Kidney epithelial cell (primary cell): ENCODE measurements at regions not wholly inside any gene's neighbourhood (a gene's known extent, or its start where the extent isn't known, plus 50 kb on each side); places are given as distances from the start of the nearest gene placed in this dataset.

ENCODE experiments used
- DNase-seq: peaks from one replicate; pipeline ENCODE4 v3.0.0-alpha.2; 2010; ENCODE audit warnings: low read depth
- H3K27me3 ChIP-seq: 2 replicates; pipeline ENCODE4 v1.6.0; 2011; ENCODE audit warnings: low read length; ENCODE audit not compliant: control insufficient read depth, insufficient read depth
- H3K36me3 ChIP-seq: 2 replicates; pipeline ENCODE4 v1.5.1; 2011; ENCODE audit warnings: low read length; ENCODE audit not compliant: control insufficient read depth, insufficient read depth
- H3K4me3 ChIP-seq: 2 replicates; pipeline ENCODE4 v1.5.1; 2011; ENCODE audit warnings: low read depth, mild to moderate bottlenecking, control low read depth, low read length
- CTCF ChIP-seq: IDR thresholded peaks from 2 replicates; pipeline ENCODE4 v1.5.1; 2011; ENCODE audit warnings: mild to moderate bottlenecking, moderate library complexity, low read length, control low read depth, inconsistent platforms; ENCODE audit not compliant: insufficient read depth, poor library complexity, severe bottlenecking

DNA sequence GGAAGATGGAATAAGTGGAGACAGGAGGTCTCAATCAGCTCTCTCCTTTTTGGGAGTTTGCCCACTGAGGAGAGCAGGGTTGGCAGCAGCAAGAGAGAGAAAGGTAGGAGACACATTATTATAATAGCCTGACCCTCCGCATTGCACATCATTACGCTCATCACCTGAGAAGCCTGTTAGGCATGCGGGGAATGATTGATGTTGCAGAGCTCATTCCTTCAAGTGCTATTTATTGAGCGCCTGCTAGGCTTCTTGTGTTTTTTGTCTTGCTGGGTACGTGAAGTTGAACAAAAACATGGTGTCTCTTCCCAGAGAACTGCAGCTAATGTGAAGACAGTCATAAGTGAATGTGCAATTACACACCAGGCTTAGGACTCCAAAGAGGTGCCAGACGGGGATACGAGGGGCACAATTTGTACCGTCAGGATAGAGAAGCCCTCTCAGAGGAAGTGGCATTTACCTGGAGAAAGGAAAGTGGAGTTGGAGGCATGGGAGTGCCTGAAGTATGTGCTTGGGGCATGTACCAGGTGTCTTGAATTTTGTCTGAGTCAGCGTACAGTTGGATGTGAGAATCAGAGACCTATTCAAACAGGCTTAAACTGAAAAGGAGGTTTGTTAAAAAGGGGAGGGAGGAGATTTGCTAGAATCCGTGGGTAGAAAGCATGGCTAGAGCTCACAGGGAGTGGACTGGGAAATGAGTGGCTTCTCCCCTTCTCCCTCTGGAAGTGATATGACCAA is 90.2 kb upstream of the SOD3 start:
- no peak for TF ChIP-seq CTCF
- DNase-seq: no peak
- Histone ChIP-seq H3K4me3 (no peak overlapping the region), H3K27me3 (no peaks in the 10 kb centered on the region), H3K36me3 (no peaks in the 10 kb centered on the region)

GRCh38 chr4:24713604-24714003 is 81.8 kb upstream of the SOD3 start:
- H3K36me3 ChIP-seq: no peaks in the 10 kb centered on the region
- no peak for DNase-seq
- H3K4me3 ChIP-seq: no peak overlapping the region
- TF ChIP-seq CTCF: no peak
- no peaks in the 10 kb centered on the region for H3K27me3 ChIP-seq

- no peak for TF ChIP-seq CTCF
- H3K27me3 ChIP-seq: no peaks in the 10 kb centered on the region
- H3K36me3 ChIP-seq: no peaks in the 10 kb centered on the region
- DNase-seq: no peak
- no peak overlapping the region for H3K4me3 ChIP-seq
Observed at GRCh38 chr4:24719615-24720014, 75.8 kb upstream of the SOD3 start.

- Histone ChIP-seq H3K4me3 (no peak overlapping the region), H3K36me3 (no peaks in the 10 kb centered on the region), H3K27me3 (no peaks in the 10 kb centered on the region)
- DNase-seq: no peak
- TF ChIP-seq CTCF: no peak
Observed at GRCh38 chr4:24720436-24720835, 74.9 kb upstream of the SOD3 start.

- H3K27me3 ChIP-seq: no peaks in the 10 kb centered on the region
- no peak overlapping the region for H3K4me3 ChIP-seq
- DNase-seq: no peak
- no peak for TF ChIP-seq CTCF
- H3K36me3 ChIP-seq: no peaks in the 10 kb centered on the region
Observed at GRCh38 chr4:24720979-24721378, 74.4 kb upstream of the SOD3 start.

DNA sequence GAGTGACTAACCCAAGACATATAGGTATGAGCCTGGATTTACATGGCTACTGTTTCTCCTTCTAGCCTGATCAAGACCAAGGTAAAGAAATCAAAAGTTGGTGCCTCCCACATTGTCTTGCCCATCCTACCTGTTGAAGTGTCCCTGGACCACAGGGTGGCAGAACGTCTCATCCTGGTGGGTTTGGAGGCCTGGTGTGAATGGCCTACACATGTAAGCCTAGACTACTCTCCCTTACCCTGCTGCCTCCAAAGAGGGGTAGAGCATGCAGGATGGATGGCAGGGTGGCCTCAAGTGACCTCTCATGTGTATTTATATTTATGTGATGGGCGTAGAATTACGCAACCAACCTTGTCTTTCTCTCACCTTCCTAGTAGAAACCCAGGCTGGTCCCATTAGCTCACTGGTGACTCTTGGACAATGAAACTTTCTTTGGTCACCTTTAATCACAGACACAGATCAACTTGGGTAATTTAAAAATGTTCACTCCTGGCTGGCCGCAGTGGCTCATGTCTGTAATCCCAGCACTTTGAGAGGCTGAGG is 73.3 kb upstream of the SOD3 start:
- DNase-seq: no peak
- no peak for TF ChIP-seq CTCF
- Histone ChIP-seq H3K36me3 (no peaks in the 10 kb centered on the region), H3K4me3 (no peak overlapping the region), H3K27me3 (no peaks in the 10 kb centered on the region)
